ENCODE measurements at regions not wholly inside any gene's neighbourhood (a gene's known extent, or its start where the extent isn't known, plus 50 kb on each side); places are given as distances from the start of the nearest gene placed in this dataset.

GRCh38 chr5:118519466-118519865, 468.9 kb downstream of the DTWD2 start:
- no peak for TF ChIP-seq POLR2A (IDR thresholded peaks at IDR 0.05)
- no peak for TF ChIP-seq CTCF (IDR thresholded peaks at IDR 0.05)
